GM06990 (cell line): ENCODE measurements at regions not wholly inside any gene's neighbourhood (a gene's known extent, or its start where the extent isn't known, plus 50 kb on each side); places are given as distances from the start of the nearest gene placed in this dataset.

Source experiments
- DNase-seq: peaks from one replicate; pipeline ENCODE4 v3.0.0-alpha.2; 2011; ENCODE audit not compliant: insufficient read length; ENCODE audit errors: extremely low read depth
- H3K27me3 ChIP-seq: replicated peaks from 2 replicates; pipeline ENCODE4 v1.6.0; 2011; ENCODE audit warnings: low read length; ENCODE audit not compliant: control insufficient read depth, insufficient read depth
- H3K36me3 ChIP-seq: 2 replicates; pipeline ENCODE4 v1.5.1; 2011; ENCODE audit warnings: low read length; ENCODE audit not compliant: control insufficient read depth, insufficient read depth
- H3K4me3 ChIP-seq: replicated peaks from 2 replicates; pipeline ENCODE4 v1.5.1; 2011; ENCODE audit warnings: low read depth, mild to moderate bottlenecking, control low read depth, low read length
- TF ChIP-seq, protein P1 (sequence below): IDR thresholded peaks from 2 replicates; pipeline ENCODE4 v1.5.1; 2011; ENCODE audit warnings: low read length, control low read depth, mild to moderate bottlenecking, inconsistent platforms; ENCODE audit not compliant: insufficient read depth, poor library complexity, severe bottlenecking

DNA sequence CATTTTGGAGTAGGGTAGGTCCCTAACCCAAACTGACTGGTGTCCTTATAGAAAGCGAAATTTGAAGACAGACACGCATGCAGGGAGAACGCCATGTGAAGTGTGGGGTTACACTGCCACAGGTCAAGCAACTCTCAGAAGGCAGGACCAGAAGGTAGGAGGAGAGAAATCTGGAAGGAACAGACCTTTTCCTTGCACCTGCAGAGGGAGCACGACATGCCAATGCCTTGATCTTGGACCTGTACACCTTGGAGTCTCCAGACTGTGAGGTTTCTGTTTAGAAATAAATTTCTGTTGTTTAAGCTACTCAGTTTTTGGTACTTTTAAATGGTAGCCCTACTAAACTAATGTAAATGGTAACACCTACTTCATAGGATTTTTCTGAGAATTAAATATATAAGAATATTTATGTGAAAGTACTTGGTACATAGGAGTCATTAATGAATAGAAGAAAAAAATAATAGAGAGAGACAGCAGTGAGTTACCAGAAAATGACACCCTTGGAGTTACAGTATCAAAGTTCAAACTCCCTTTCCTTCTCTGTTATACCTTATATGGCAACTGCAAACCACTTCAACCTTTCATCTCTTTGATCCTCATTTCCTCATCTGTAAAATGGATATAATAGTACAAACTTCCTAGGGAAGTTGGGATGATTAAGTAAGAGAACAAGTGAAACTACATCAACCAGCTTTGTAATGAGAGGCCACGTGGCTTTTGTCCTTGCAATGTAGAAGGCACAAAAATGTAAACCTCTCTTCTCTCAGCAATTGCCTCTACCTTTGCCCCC lies 184.9 kb upstream of the PARD3B start:
- Histone ChIP-seq H3K27me3 (no peaks in the 10 kb centered on the region; the same call in 1 of the 2 replicates), H3K36me3 (no peaks in the 10 kb centered on the region), H3K4me3 (no peak overlapping the region)
- DNase-seq, result no peak
- TF ChIP-seq, protein P1, sequence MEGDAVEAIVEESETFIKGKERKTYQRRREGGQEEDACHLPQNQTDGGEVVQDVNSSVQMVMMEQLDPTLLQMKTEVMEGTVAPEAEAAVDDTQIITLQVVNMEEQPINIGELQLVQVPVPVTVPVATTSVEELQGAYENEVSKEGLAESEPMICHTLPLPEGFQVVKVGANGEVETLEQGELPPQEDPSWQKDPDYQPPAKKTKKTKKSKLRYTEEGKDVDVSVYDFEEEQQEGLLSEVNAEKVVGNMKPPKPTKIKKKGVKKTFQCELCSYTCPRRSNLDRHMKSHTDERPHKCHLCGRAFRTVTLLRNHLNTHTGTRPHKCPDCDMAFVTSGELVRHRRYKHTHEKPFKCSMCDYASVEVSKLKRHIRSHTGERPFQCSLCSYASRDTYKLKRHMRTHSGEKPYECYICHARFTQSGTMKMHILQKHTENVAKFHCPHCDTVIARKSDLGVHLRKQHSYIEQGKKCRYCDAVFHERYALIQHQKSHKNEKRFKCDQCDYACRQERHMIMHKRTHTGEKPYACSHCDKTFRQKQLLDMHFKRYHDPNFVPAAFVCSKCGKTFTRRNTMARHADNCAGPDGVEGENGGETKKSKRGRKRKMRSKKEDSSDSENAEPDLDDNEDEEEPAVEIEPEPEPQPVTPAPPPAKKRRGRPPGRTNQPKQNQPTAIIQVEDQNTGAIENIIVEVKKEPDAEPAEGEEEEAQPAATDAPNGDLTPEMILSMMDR, result no peak

DNA sequence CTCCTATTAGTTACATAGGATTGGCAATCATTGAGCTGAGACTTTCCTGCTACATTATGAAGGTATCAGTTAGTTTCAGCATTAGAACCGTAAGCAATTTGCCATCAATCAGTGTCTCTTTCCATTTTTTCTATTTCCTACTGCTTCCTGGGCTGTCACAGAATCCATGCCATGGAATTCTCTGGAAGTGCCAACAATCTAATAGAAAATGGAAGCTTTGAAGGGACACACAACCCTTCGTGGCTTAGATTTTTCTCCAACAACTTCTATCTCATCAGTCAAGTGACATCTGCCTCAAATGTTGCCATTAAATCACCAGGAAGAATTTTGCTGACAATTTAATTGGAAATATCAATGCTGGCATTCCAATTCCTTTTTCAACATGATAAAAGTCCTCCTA lies 183.5 kb upstream of the PARD3B start:
- TF ChIP-seq, protein P1, result no peak
- DNase-seq, result no peak
- no peak overlapping the region for H3K4me3 ChIP-seq
- H3K27me3 ChIP-seq, result no peaks in the 10 kb centered on the region; the same call in 1 of the 2 replicates
- H3K36me3 ChIP-seq, result no peaks in the 10 kb centered on the region

DNA sequence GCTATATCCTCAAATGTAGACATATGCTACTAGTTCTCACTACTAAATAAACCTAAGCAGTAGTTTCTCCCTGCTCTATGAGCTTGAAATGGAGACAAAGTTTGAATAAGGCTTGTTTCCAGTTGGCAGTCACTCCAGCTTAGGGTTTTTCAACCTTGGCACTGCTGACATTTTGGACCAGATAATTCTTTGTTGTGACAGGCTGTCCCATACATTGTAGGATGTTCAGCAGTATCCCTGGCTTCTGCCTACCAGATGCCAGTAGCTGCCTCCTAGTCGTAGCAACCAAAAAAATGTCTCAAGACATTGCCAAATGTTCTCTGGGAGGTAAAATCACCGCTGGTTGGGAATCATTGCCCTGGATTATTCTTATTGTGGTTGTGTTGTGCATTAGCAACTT lies 182.7 kb upstream of the PARD3B start:
- Histone ChIP-seq H3K4me3 (no peak overlapping the region), H3K36me3 (no peaks in the 10 kb centered on the region), H3K27me3 (no peaks in the 10 kb centered on the region; the same call in 1 of the 2 replicates)
- TF ChIP-seq, protein P1, result no peak
- DNase-seq, result no peak

DNA sequence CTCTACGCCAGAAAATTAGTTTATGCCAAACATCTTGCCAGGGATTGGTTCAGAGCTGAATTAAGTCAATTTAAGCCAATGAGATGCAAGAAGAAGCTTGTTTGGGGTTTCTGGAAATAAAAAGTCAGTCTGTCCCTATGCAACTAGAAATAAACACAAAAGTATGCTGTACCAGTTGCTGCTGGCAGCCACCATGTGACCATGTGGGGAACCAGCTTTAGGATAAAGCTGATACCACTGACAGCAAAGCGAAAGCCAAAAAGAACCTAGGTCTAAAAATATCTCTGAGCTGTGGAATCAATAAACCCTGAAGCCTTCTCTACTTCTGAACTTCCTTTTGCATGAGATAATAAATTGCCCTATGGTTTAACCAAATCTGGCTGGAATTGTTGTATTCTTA lies 181.8 kb upstream of the PARD3B start:
- H3K36me3 ChIP-seq, result no peaks in the 10 kb centered on the region
- H3K27me3 ChIP-seq, result no peaks in the 10 kb centered on the region; the same call in 1 of the 2 replicates
- TF ChIP-seq, protein P1, result no peak
- H3K4me3 ChIP-seq, result no peak overlapping the region
- no peak for DNase-seq

DNA sequence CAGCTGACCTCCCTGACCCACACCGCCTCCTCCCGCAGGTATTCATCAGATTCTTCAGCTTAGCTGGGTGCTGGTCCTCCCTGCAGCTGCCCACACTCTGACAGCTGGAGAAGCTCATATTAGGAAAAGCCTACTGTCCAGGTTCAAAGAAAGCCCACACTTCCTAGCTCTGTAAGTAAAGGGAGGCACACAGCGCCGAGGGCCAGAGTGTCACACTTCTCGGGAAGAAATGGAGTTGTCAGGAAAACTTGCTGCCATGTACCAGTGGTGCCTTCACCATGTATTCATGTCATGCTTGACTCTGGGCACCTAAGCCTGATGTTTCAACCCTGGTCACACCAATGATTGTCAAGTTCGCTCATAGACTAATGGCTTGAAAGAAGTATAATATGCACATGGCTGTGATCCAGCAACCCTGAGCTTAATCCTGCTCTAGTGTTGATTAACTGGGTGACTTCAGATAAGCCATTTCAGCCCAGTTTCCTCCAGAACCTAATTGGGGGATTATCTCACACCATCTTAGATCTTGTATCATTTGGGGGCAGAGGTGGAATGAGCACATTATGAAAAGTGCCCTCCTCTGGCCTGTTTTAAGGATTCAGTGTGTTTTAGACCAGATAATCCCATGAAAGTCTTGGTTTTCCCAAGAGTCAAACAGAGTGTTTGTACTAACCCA lies 180.3 kb upstream of the PARD3B start:
- Histone ChIP-seq H3K4me3 (no peak overlapping the region), H3K36me3 (no peaks in the 10 kb centered on the region), H3K27me3 (no peaks in the 10 kb centered on the region; the same call in 1 of the 2 replicates)
- DNase-seq, result no peak
- TF ChIP-seq, protein P1, result no peak
